AG04449 (cell line): ENCODE measurements at regions not wholly inside any gene's neighbourhood (a gene's known extent, or its start where the extent isn't known, plus 50 kb on each side); places are given as distances from the start of the nearest gene placed in this dataset.

Experiments used
- CTCF ChIA-PET: fragments of 350-600 bp; formaldehyde crosslinking; extraction: SDS; loops from one replicate; lab custom pipeline; 2021; ENCODE audit warnings: antibody characterized with exemption; lab: Yijun Ruan, JAX
- POLR2A ChIA-PET: fragments of 400-600, 350-600 bp; formaldehyde crosslinking; extraction: SDS; loops from one replicate; lab custom pipeline; 2020; ENCODE audit warnings: antibody characterized with exemption, inconsistent platforms; lab: Yijun Ruan, JAX
- DNase-seq: peaks from one replicate; pipeline ENCODE4 v3.0.0-alpha.2; 2010; ENCODE audit warnings: low read depth, low spot score
- H3K4me3 ChIP-seq: 2 replicates; pipeline ENCODE4 v1.5.1; 2011; ENCODE audit warnings: low read depth, mild to moderate bottlenecking, control low read depth, low read length
- CTCF ChIP-seq: IDR thresholded peaks from one replicate; pipeline ENCODE4 v1.5.1; 2011; ENCODE audit warnings: mild to moderate bottlenecking, moderate library complexity, low read length, control low read depth, inconsistent platforms; ENCODE audit not compliant: insufficient read depth; ENCODE audit errors: missing control alignments

- no peak for DNase-seq
- ChIA-PET POLR2A (no interaction called here), CTCF (no interaction called here)
- no peak for TF ChIP-seq CTCF
- H3K4me3 ChIP-seq: no peak overlapping the region
Observed at GRCh38 chr2:41772697-41773096, 275.1 kb upstream of the PKDCC start.

DNA sequence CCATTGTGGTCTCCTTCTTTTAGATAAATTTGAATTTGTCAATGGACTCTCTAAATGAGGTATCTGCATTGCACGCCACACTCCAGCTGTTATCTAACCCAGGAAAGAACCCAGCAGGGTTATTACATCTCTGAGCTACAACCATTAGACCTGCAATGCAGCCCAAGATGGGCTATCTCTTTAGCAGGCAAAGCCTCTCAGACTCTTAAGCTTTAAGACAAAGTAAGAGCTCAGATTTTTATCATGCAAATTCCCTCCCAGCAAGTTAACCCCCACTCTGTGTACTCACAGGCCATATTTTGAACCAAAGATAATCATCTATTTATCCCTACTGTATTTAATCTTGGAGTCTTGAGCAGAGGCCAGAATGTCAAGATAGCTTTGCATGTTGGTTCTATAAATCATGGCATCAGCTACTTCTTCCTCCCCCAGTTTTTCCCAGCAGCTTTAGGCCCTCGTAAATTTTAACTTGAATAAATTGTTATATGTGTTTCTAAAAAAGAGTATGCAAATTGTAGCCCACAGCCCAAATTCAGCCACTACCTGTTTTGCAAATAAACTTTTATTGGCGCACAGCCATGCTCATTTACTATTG, 273.7 kb upstream of the PKDCC start:
- ChIA-PET POLR2A (no interaction called here), CTCF (no interaction called here)
- H3K4me3 ChIP-seq: no peak overlapping the region
- TF ChIP-seq CTCF: no peak
- no peak for DNase-seq

- ChIA-PET CTCF (no interaction called here), POLR2A (no interaction called here)
- no peak for TF ChIP-seq CTCF
- DNase-seq: no peak
- no peak overlapping the region for H3K4me3 ChIP-seq
Observed at GRCh38 chr2:41775366-41776025, 272.3 kb upstream of the PKDCC start.

DNA sequence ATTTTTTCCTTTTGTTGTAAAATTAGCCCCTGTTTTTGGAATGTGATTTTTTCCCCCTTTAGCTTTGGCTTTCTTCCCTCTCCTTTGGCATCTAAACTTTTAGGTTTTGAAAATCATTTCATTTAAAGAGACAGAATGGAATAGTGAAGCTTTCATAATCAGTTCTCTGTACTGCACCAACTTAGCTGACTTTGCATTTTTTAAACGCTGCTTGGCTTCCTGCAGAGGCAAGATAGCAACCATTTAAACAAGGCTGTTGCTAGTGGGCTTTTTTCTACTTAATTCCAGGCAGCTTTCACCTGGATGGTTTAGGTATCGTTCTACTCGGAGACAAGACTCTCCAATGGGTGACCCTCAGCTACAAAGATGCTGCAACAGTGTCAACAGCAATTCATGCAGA, 267.9 kb upstream of the PKDCC start:
- CTCF ChIA-PET: interaction anchor here (0.9 to 2.5 kb wide), 4 partner anchors 9 to 366 kb away, joined by 3 to 12 read pairs (median 4); no protein-coding TSS in a partner anchor
- no peak overlapping the region for H3K4me3 ChIP-seq
- no peak for DNase-seq
- POLR2A ChIA-PET: no interaction called here
- TF ChIP-seq CTCF: no peak

DNA sequence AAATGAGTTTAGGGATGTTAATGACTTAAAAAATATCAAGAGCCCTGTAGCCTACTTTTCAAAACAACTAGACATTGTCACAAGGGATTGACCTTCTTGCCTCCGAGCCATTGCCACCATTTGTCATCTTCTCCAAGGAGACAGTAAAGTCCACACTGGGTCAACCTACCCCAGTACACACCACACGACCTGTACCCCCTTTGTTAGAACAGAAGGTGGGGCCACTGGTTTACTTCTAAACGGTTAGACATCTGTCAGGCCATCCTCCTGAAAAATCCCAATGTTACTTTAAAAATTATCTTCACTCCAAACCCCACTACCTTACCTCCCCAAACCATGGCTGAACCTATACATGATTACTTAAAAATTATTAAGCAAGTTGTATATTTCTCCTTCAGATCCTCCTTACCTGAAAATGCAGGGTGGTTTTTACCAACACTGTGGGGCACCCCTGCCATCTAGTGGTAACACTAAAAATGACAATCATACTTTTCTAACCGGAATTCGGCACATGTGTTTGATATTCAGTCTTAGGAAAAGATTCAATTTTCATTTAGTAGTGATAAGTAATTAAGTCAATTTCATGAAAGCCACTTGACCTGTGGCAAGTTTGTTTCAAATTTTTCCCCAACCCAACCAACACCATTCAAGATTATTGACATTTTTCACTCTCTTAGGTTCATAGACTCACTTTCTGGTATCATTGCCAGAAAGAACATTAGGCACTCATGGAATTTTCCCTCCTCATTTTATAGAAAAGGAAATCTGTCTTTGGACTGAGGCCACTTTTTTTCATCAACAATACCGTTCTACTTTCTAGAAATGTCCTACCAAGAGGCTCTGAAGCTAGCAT, 265.3 kb upstream of the PKDCC start:
- no peak overlapping the region for H3K4me3 ChIP-seq
- TF ChIP-seq CTCF: peak; percentile 67
- ChIA-PET POLR2A (no interaction called here), CTCF (interaction anchor here (0.8 to 1.2 kb wide), 4 partner anchors 10 to 368 kb away, joined by 3 to 8 read pairs (median 4); no protein-coding TSS in a partner anchor)
- no peak for DNase-seq

DNA sequence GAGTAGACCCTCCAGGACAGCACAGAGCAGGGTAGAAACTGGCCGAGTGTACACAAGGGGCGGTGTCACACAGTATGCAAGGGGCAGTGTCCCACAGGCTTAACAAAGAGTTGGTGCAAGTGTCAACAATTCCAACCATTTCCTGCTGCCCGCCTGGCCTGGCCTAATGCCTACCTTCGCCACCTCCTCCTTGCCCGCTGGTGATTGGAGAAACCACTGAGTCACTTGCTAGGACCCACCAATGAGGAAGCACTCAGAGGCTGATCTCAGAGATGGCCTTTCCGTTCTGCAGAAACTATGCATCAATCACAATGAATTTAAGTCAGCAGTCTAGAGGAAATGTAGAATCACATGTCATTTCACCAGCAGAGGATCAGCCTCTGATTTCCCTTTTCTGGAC, 263.3 kb upstream of the PKDCC start:
- H3K4me3 ChIP-seq: no peak overlapping the region
- ChIA-PET CTCF (interaction anchor here (1.6 kb wide), 1 partner anchor 370 kb away, joined by 4 read pairs; no protein-coding TSS in a partner anchor), POLR2A (no interaction called here)
- no peak for DNase-seq
- TF ChIP-seq CTCF: no peak
